Endothelial cell of umbilical vein (primary cell): ENCODE measurements at regions not wholly inside any gene's neighbourhood (a gene's known extent, or its start where the extent isn't known, plus 50 kb on each side); places are given as distances from the start of the nearest gene placed in this dataset.

Source experiments
- BruUV-seq: library from RNA; stranded (reverse); fragments of 400-500 nt; replicated peaks from 2 replicates; lab custom pipeline; 2021; lab: Mats Ljungman, UMichigan
- CTCF ChIA-PET: fragments of 300-600, 350-600 bp; sonication (Branson Sonifier 250); formaldehyde crosslinking; loops from one replicate; lab custom pipeline; 2021; ENCODE audit warnings: antibody characterized with exemption, inconsistent platforms; lab: Charles Lee
- POLR2A ChIA-PET: fragments of 300-600, 350-600 bp; sonication (Branson Sonifier 250); formaldehyde crosslinking; loops from one replicate; lab custom pipeline; 2021; ENCODE audit warnings: antibody characterized with exemption, inconsistent platforms; lab: Charles Lee
- DNase-seq: peaks from one replicate; pipeline ENCODE4 v3.0.0-alpha.2; 2011; ENCODE audit warnings: low read depth, low spot score
- FAIRE-seq: peaks from 2 replicates; lab custom pipeline; 2011; peaks lifted over from hg19 to GRCh38; lab: Jason Lieb, UNC
- H2AFZ ChIP-seq: 2 replicates; pipeline ENCODE4 v1.6.0; 2012; ENCODE audit warnings: low read depth, low read length, control low read depth, inconsistent platforms
- H3K27ac ChIP-seq: 2 replicates; pipeline ENCODE4 v1.5.1; 2011; ENCODE audit warnings: low read depth, mild to moderate bottlenecking, control low read depth, low read length, moderate library complexity; ENCODE audit not compliant: insufficient read depth
- H3K27me3 ChIP-seq, 2 experiments: 2 replicates each; pipeline versions ENCODE4 v1.6.0 to v1.6.1; 2011; ENCODE audit warnings: low read length in 2 of 2, mixed read lengths in 1 of 2; ENCODE audit not compliant: control insufficient read depth in 2 of 2, insufficient read depth in 2 of 2
- H3K36me3 ChIP-seq, 2 experiments: 2 replicates in 1 of 2; 3 replicates in 1 of 2; pipeline ENCODE4 v1.5.1; 2011; ENCODE audit warnings: low read length in 2 of 2, mild to moderate bottlenecking in 1 of 2, moderate library complexity in 1 of 2; ENCODE audit not compliant: control insufficient read depth in 2 of 2, insufficient read depth in 2 of 2; ENCODE audit errors: extremely low read depth in 1 of 2
- H3K4me1 ChIP-seq: 3 replicates; pipeline ENCODE4 v1.5.1; 2011; ENCODE audit warnings: mild to moderate bottlenecking, low read length; ENCODE audit not compliant: control insufficient read depth, insufficient read depth; ENCODE audit errors: extremely low read depth
- H3K4me2 ChIP-seq: 2 replicates; pipeline ENCODE4 v1.6.1; 2011; ENCODE audit warnings: low read length, control low read depth, mixed read lengths; ENCODE audit not compliant: insufficient read depth
- H3K4me3 ChIP-seq, 3 experiments: fragments of 200-600 bp in 1 of 3; sonication (generic), shearing (Covaris generic) in 1 of 3; replicated peaks in 1 of 3; 2 replicates each; pipeline ENCODE4 v1.5.1; 2011 to 2016; ENCODE audit warnings: control low read depth in 3 of 3, low read length in 3 of 3, mild to moderate bottlenecking in 2 of 3, inconsistent platforms in 1 of 3, low read depth in 1 of 3, moderate library complexity in 1 of 3; ENCODE audit not compliant: insufficient read depth in 1 of 3
- H3K79me2 ChIP-seq: 2 replicates; pipeline ENCODE4 v1.6.0; 2012; ENCODE audit warnings: low read length, inconsistent platforms; ENCODE audit not compliant: control insufficient read depth, insufficient read depth
- H3K9ac ChIP-seq: replicated peaks from 2 replicates; pipeline ENCODE3; 2011; ENCODE audit warnings: low read length, control low read depth; ENCODE audit not compliant: insufficient read depth; ENCODE audit errors: extremely low read depth
- H3K9me1 ChIP-seq: replicated peaks from 3 replicates; pipeline ENCODE4 v1.6.0; 2011; ENCODE audit warnings: mild to moderate bottlenecking, low read length; ENCODE audit not compliant: control insufficient read depth, insufficient read depth; ENCODE audit errors: extremely low read depth
- H3K9me3 ChIP-seq: replicated peaks from 2 replicates; pipeline ENCODE4 v1.5.1; 2012; ENCODE audit warnings: low read length, inconsistent platforms; ENCODE audit not compliant: control insufficient read depth, insufficient read depth
- H4K20me1 ChIP-seq: replicated peaks from 2 replicates; pipeline ENCODE3; 2011; ENCODE audit warnings: mild to moderate bottlenecking, low read length; ENCODE audit not compliant: control insufficient read depth, insufficient read depth; ENCODE audit errors: extremely low read depth
- CTCF ChIP-seq, 2 donors: IDR thresholded peaks; 1 replicate in 1 of 2; 2 replicates in 1 of 2; pipeline ENCODE4 v1.5.1; 2011; ENCODE audit warnings: low read length in 2 of 2, mild to moderate bottlenecking in 2 of 2, moderate library complexity in 2 of 2, control low read depth in 1 of 2, inconsistent platforms in 1 of 2, low read depth in 1 of 2; ENCODE audit not compliant: insufficient read depth in 1 of 2; ENCODE audit errors: extremely low read depth in 1 of 2
- EZH2 ChIP-seq: IDR thresholded peaks from 2 replicates; pipeline ENCODE4 v1.6.1; 2012; ENCODE audit warnings: borderline replicate concordance, low read depth, mild to moderate bottlenecking, moderate library complexity, low read length, inconsistent platforms; ENCODE audit not compliant: severe bottlenecking
- FOS ChIP-seq: IDR thresholded peaks from 2 replicates; pipeline ENCODE4 v1.6.1; 2011; ENCODE audit warnings: mild to moderate bottlenecking, low read length, moderate library complexity, borderline replicate concordance; ENCODE audit not compliant: insufficient read depth
- GATA2 ChIP-seq: IDR thresholded peaks from 2 replicates; pipeline ENCODE4 v1.7.0; 2011; ENCODE audit warnings: low read depth, mild to moderate bottlenecking, moderate library complexity, mixed read lengths, low read length; ENCODE audit not compliant: insufficient read length, insufficient read depth
- JUN ChIP-seq: IDR thresholded peaks from 2 replicates; pipeline ENCODE4 v1.6.1; 2011; ENCODE audit warnings: borderline replicate concordance, low read depth; ENCODE audit not compliant: insufficient read length, insufficient read depth
- MAX ChIP-seq: IDR thresholded peaks from 2 replicates; pipeline ENCODE4 v1.6.1; 2011; ENCODE audit not compliant: insufficient read depth, insufficient read length
- MYC ChIP-seq: IDR thresholded peaks from one replicate; pipeline ENCODE4 v1.6.1; 2011; ENCODE audit warnings: mild to moderate bottlenecking, low read depth, low read length
- POLR2A ChIP-seq: IDR thresholded peaks from 2 replicates; pipeline ENCODE4 v1.6.1; 2012; ENCODE audit warnings: low read depth, mild to moderate bottlenecking, control low read depth, low read length
- POLR2AphosphoS5 ChIP-seq: IDR thresholded peaks from 2 replicates; pipeline ENCODE4 v1.6.1; 2012; ENCODE audit warnings: low read depth, mild to moderate bottlenecking, control low read depth, low read length, moderate library complexity; ENCODE audit not compliant: insufficient read depth
- dilution Hi-C: fragments of 300-500 bp; cut with MboI; formaldehyde crosslinking; loops from one replicate; pipeline ENCODE4 v1.15.0; 2019; ENCODE audit warnings: low sequenced_read_pairs; ENCODE audit not compliant: extremely low pct_ligation_motif_present
- intact Hi-C: fragments of 100-400 bp; cut with micrococcal nuclease; formaldehyde crosslinking; loops from one replicate; pipeline ENCODE4 v1.10.0; 2022

- H3K79me2 ChIP-seq = no peaks in the 10 kb centered on the region
- peaks cover 29 to 30% of the 10 kb centered on the region in 2 experiments for H3K27me3 ChIP-seq
- no peak for FAIRE-seq
- no peak overlapping the region for H3K9ac ChIP-seq
- H3K9me1 ChIP-seq = no peaks in the 10 kb centered on the region
- H3K4me3 ChIP-seq = no peak overlapping the region
- POLR2A ChIA-PET = no interaction called here
- H3K27ac ChIP-seq = no peak overlapping the region
- H4K20me1 ChIP-seq = no peaks in the 10 kb centered on the region
- H3K9me3 ChIP-seq = no peaks in the 10 kb centered on the region
- H2AFZ ChIP-seq = no peak overlapping the region
- dilution Hi-C loops (no loop called here), intact Hi-C loops (no loop called here)
- no peak overlapping the region for H3K4me2 ChIP-seq
- no TSS peak for BruUV-seq
- no peaks in the 10 kb centered on the region for H3K36me3 ChIP-seq
- no peak for DNase-seq
- TF ChIP-seq MAX (no peak), EZH2 (no peak), FOS (no peak), GATA2 (no peak), JUN (no peak), POLR2AphosphoS5 (no peak), POLR2A (no peak), CTCF (IDR thresholded peaks at IDR 0.05; ENCODE audit: extremely low read depth in 1 of 2, insufficient read depth in 1 of 2, low read depth in 1 of 2, low read length in 2 of 2) (no peak), MYC (no peak)
- H3K4me1 ChIP-seq = no peaks in the 10 kb centered on the region
- CTCF ChIA-PET = interaction anchor here (1.3 to 1.4 kb wide), 2 partner anchors 8 to 188 kb away, joined by 3 read pairs; no protein-coding TSS in a partner anchor
Observed at GRCh38 chr18:24538414-24539264, 78.2 kb downstream of the HRH4 start.
